H9 (cell line): ENCODE measurements at regions not wholly inside any gene's neighbourhood (a gene's known extent, or its start where the extent isn't known, plus 50 kb on each side); places are given as distances from the start of the nearest gene placed in this dataset.

Source experiments
- DNase-seq: peaks from one replicate; pipeline ENCODE4 v3.0.0-alpha.2; 2017
- H2AFZ ChIP-seq: one replicate; pipeline ENCODE4 v1.6.1; 2013; ENCODE audit warnings: mild to moderate bottlenecking, low read length, control low read depth, moderate library complexity
- H2AK5ac ChIP-seq: 2 replicates; pipeline ENCODE4 v1.6.1; 2013; ENCODE audit warnings: low read length, control low read depth, mixed read lengths; ENCODE audit not compliant: insufficient read length
- H2BK120ac ChIP-seq: one replicate; pipeline ENCODE4 v1.6.1; 2013; ENCODE audit warnings: low read depth, mild to moderate bottlenecking, low read length, control low read depth, inconsistent platforms; ENCODE audit not compliant: poor library complexity, severe bottlenecking
- H2BK12ac ChIP-seq: 2 replicates; pipeline ENCODE4 v1.6.1; 2013; ENCODE audit warnings: low read length, control low read depth, mixed read lengths, low read depth; ENCODE audit not compliant: insufficient read length
- H2BK15ac ChIP-seq: 2 replicates; pipeline ENCODE4 v1.6.1; 2013; ENCODE audit warnings: low read depth, low read length, control low read depth
- H2BK20ac ChIP-seq: one replicate; pipeline ENCODE4 v1.6.1; 2013; ENCODE audit warnings: low read depth, mild to moderate bottlenecking, low read length, control low read depth, inconsistent platforms; ENCODE audit not compliant: poor library complexity, severe bottlenecking
- H2BK5ac ChIP-seq: 2 replicates; pipeline ENCODE4 v1.6.1; 2013; ENCODE audit warnings: low read length, control low read depth, mixed read lengths; ENCODE audit not compliant: insufficient read length
- H3K14ac ChIP-seq: 2 replicates; pipeline ENCODE4 v1.6.1; 2013; ENCODE audit warnings: low read length, control low read depth; ENCODE audit not compliant: insufficient read depth
- H3K18ac ChIP-seq: 2 replicates; pipeline ENCODE4 v1.6.1; 2013; ENCODE audit warnings: low read depth, mild to moderate bottlenecking, mixed read lengths, low read length, control low read depth; ENCODE audit not compliant: insufficient read length
- H3K23ac ChIP-seq: 2 replicates; pipeline ENCODE4 v1.6.1; 2013; ENCODE audit warnings: low read length, control low read depth, mixed read lengths, low read depth; ENCODE audit not compliant: insufficient read length
- H3K23me2 ChIP-seq: 2 replicates; pipeline ENCODE4 v1.6.1; 2013; ENCODE audit warnings: low read depth, mild to moderate bottlenecking, mixed read lengths, low read length, control low read depth; ENCODE audit not compliant: insufficient read length, poor library complexity, severe bottlenecking
- H3K27ac ChIP-seq: 2 replicates; pipeline ENCODE4 v1.5.1; 2013; ENCODE audit warnings: low read length, control low read depth, mixed read lengths, low read depth; ENCODE audit not compliant: insufficient read length
- H3K27me3 ChIP-seq: 2 replicates; pipeline ENCODE4 v1.6.1; 2013; ENCODE audit warnings: low read length, control low read depth, inconsistent platforms; ENCODE audit not compliant: insufficient read depth
- H3K4ac ChIP-seq: 2 replicates; pipeline ENCODE4 v1.6.1; 2013; ENCODE audit warnings: low read depth, mild to moderate bottlenecking, control low read depth, inconsistent platforms, low read length, moderate library complexity
- H3K4me1 ChIP-seq: 2 replicates; pipeline ENCODE4 v1.6.1; 2013; ENCODE audit warnings: low read length, control low read depth, inconsistent platforms; ENCODE audit not compliant: insufficient read depth
- H3K4me2 ChIP-seq: 2 replicates; pipeline ENCODE4 v1.6.1; 2013; ENCODE audit warnings: low read length, control low read depth, mixed read lengths; ENCODE audit not compliant: insufficient read length, insufficient read depth
- H3K56ac ChIP-seq: 2 replicates; pipeline ENCODE4 v1.6.1; 2013; ENCODE audit warnings: low read depth, mild to moderate bottlenecking, mixed read lengths, low read length, control low read depth; ENCODE audit not compliant: insufficient read length
- H3K79me1 ChIP-seq: 2 replicates; pipeline ENCODE4 v1.6.1; 2013; ENCODE audit warnings: low read depth, mild to moderate bottlenecking, moderate library complexity, low read length, control low read depth, inconsistent platforms; ENCODE audit not compliant: insufficient read depth, poor library complexity, severe bottlenecking
- H3K79me2 ChIP-seq: 2 replicates; pipeline ENCODE4 v1.6.1; 2013; ENCODE audit warnings: low read length, control low read depth, inconsistent platforms; ENCODE audit not compliant: insufficient read depth
- H3K9ac ChIP-seq: 2 replicates; pipeline ENCODE4 v1.6.1; 2013; ENCODE audit warnings: low read length, control low read depth, mixed read lengths; ENCODE audit not compliant: insufficient read length; ENCODE audit errors: extremely low read depth
- H3K9me3 ChIP-seq: one replicate; pipeline ENCODE4 v1.6.1; 2013; ENCODE audit warnings: low read depth, low read length, inconsistent platforms; ENCODE audit not compliant: control insufficient read depth
- H3T11ph ChIP-seq: one replicate; pipeline ENCODE4 v1.6.1; 2013; ENCODE audit warnings: mild to moderate bottlenecking, low read length, control low read depth, inconsistent platforms
- H4K20me1 ChIP-seq: one replicate; pipeline ENCODE4 v1.6.1; 2013; ENCODE audit not compliant: control insufficient read depth, insufficient read length, insufficient read depth
- H4K5ac ChIP-seq: 2 replicates; pipeline ENCODE4 v1.6.1; 2013; ENCODE audit warnings: low read depth, mild to moderate bottlenecking, mixed read lengths, low read length, control low read depth; ENCODE audit not compliant: insufficient read length
- H4K8ac ChIP-seq: replicated peaks from 2 replicates; pipeline ENCODE4 v1.6.1; 2013; ENCODE audit warnings: low read length, control low read depth, mixed read lengths, low read depth; ENCODE audit not compliant: insufficient read length
- H4K91ac ChIP-seq: 2 replicates; pipeline ENCODE4 v1.6.1; 2013; ENCODE audit warnings: low read depth, mild to moderate bottlenecking, moderate library complexity, mixed read lengths, low read length, control low read depth; ENCODE audit not compliant: insufficient read length
- H3K27ac Mint-ChIP-seq, 3 experiments: 2 replicates in 2 of 3; 3 replicates in 1 of 3; pipeline ENCODE4 v1.8.0; 2020 to 2021; ENCODE audit warnings: mixed read lengths in 3 of 3, mild to moderate bottlenecking in 1 of 3, moderate library complexity in 1 of 3
- H3K27me3 Mint-ChIP-seq: 2 replicates; pipeline ENCODE4 v1.8.0; 2021; ENCODE audit warnings: low read depth, mild to moderate bottlenecking, moderate library complexity, mixed read lengths
- H3K36me3 Mint-ChIP-seq, 3 experiments: 2 replicates in 2 of 3; 3 replicates in 1 of 3; pipeline ENCODE4 v1.8.0; 2020 to 2021; ENCODE audit warnings: low read depth in 3 of 3, mixed read lengths in 3 of 3; ENCODE audit not compliant: insufficient read depth in 1 of 3
- H3K4me1 Mint-ChIP-seq, 2 experiments: 2 replicates each; pipeline ENCODE4 v1.8.0; 2020; ENCODE audit warnings: mixed read lengths in 2 of 2
- H3K4me3 Mint-ChIP-seq, 2 experiments: 2 replicates in 1 of 2; 3 replicates in 1 of 2; pipeline ENCODE4 v1.8.0; 2020 to 2021; ENCODE audit warnings: mild to moderate bottlenecking in 2 of 2, mixed read lengths in 2 of 2, moderate library complexity in 1 of 2
- H3K9me3 Mint-ChIP-seq, 2 experiments: 2 replicates in 1 of 2; 3 replicates in 1 of 2; pipeline ENCODE4 v1.8.0; 2020; ENCODE audit warnings: mild to moderate bottlenecking in 2 of 2, mixed read lengths in 2 of 2, moderate library complexity in 1 of 2
- CTCF ChIP-seq: fragments of 200-600 bp; sonication (generic); conservative IDR thresholded peaks from 3 replicates; pipeline ENCODE4 v1.8.0; 2021; ENCODE audit warnings: antibody characterized with exemption, mild to moderate bottlenecking
- WGBS: extraction: QIAGEN DNeasy Blood & Tissue Kit; methylation state at CpG from one replicate; pipeline ENCODE4 v1.1.7; 2013; ENCODE audit warnings: missing lambda C conversion rate, low lambda C conversion rate, mixed read lengths; ENCODE audit not compliant: insufficient read length; ENCODE audit errors: extremely low coverage; 5-methylcytosine and 5-hydroxymethylcytosine counted together

GRCh38 chr6:131427434-131428058, 145.5 kb upstream of the ARG1 start:
- Histone ChIP-seq H3K27ac (no peak overlapping the region), H3K56ac (no peak overlapping the region), H3K27me3 (no peaks in the 10 kb centered on the region), H3K79me1 (no peaks in the 10 kb centered on the region), H3K9ac (no peak overlapping the region), H3K9me3 (no peaks in the 10 kb centered on the region), H2BK120ac (no peak overlapping the region), H4K8ac (no peak overlapping the region), H2AFZ (no peak overlapping the region), H3T11ph (no peak overlapping the region), H3K14ac (no peak overlapping the region), H2BK20ac (no peak overlapping the region), H4K20me1 (no peaks in the 10 kb centered on the region), H3K18ac (no peak overlapping the region), H3K23ac (no peak overlapping the region), H3K4me2 (no peak overlapping the region), H3K4ac (no peak overlapping the region), H3K4me1 (peaks cover 2% of the 10 kb centered on the region), H4K5ac (no peak overlapping the region), H4K91ac (no peak overlapping the region), H3K79me2 (no peaks in the 10 kb centered on the region), H2BK15ac (no peak overlapping the region), H2AK5ac (no peak overlapping the region), H3K23me2 (no peaks in the 10 kb centered on the region), H2BK12ac (no peak overlapping the region), H2BK5ac (no peak overlapping the region)
- peaks cover 7 to 17% of the 10 kb centered on the region in 2 experiments; a peak in 4 of 5 replicates for H3K9me3 Mint-ChIP-seq
- peaks cover 0 to 20% (median 6%) of the 10 kb centered on the region in 3 experiments; a peak in 6 of 7 replicates for H3K36me3 Mint-ChIP-seq
- no CpG with 5 or more reads among the region's 5 CpGs for WGBS
- H3K27ac Mint-ChIP-seq, result no peak overlapping the region
- H3K27me3 Mint-ChIP-seq, result no peaks in the 10 kb centered on the region
- DNase-seq, result no peak
- TF ChIP-seq CTCF, result no peak
- peaks cover 6 to 12% of the 10 kb centered on the region in 2 experiments; a peak in 2 of 4 replicates for H3K4me1 Mint-ChIP-seq
- H3K4me3 Mint-ChIP-seq, result no peak overlapping the region
